ENCODE measurements at regions not wholly inside any gene's neighbourhood (a gene's known extent, or its start where the extent isn't known, plus 50 kb on each side); places are given as distances from the start of the nearest gene placed in this dataset.

DNA sequence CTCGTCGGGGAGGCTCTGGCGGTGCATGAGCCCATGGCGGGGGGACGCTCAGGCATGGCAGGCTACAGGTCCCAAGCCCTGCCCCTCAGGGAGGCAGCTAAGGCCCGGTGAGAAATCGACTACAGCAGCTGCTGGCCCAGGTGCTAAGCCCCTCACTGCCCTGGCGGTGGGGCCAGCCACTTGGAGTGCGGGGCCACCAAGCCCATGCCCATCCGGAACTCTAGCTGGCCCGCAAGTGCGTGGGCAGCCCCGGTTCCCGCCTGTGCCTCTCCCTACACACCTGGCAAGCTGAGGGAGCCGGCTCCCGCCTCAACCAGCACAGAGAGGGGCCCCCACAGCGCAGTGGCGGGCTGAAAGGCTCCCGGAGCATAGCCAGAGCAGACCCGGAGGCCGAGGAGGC is 1896.9 kb upstream of the CDH6 start:
- no peak overlapping the region for H3K9ac ChIP-seq (ENCODE audit: low read length in 3 of 3)
- H3K4me1 ChIP-seq (ENCODE audit: control insufficient read depth in 2 of 3, insufficient read depth in 2 of 3, low read depth in 1 of 3, low read length in 3 of 3), result no peaks in the 10 kb centered on the region
- H3K27ac ChIP-seq (ENCODE audit: low read depth in 2 of 2, low read length in 2 of 2), result no peak overlapping the region
- H3K36me3 ChIP-seq (ENCODE audit: control insufficient read depth in 2 of 3, insufficient read depth in 3 of 3, low read length in 3 of 3), result no peaks in the 10 kb centered on the region
- DNase-seq, result peak in 1 of 5 donors; percentile 66
- TF ChIP-seq, protein P1, sequence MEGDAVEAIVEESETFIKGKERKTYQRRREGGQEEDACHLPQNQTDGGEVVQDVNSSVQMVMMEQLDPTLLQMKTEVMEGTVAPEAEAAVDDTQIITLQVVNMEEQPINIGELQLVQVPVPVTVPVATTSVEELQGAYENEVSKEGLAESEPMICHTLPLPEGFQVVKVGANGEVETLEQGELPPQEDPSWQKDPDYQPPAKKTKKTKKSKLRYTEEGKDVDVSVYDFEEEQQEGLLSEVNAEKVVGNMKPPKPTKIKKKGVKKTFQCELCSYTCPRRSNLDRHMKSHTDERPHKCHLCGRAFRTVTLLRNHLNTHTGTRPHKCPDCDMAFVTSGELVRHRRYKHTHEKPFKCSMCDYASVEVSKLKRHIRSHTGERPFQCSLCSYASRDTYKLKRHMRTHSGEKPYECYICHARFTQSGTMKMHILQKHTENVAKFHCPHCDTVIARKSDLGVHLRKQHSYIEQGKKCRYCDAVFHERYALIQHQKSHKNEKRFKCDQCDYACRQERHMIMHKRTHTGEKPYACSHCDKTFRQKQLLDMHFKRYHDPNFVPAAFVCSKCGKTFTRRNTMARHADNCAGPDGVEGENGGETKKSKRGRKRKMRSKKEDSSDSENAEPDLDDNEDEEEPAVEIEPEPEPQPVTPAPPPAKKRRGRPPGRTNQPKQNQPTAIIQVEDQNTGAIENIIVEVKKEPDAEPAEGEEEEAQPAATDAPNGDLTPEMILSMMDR (IDR thresholded peaks at IDR 0.05; ENCODE audit: borderline replicate concordance, extremely low read depth, insufficient read depth), result no peak
- no peaks in the 10 kb centered on the region for H3K9me3 ChIP-seq (ENCODE audit: control insufficient read depth in 2 of 3, insufficient read depth in 1 of 3, low read length in 3 of 3)
- intact Hi-C loops (cut with DNase I), result no loop called here
- H3K4me3 ChIP-seq (ENCODE audit: low read length in 3 of 3), result no peak overlapping the region
- no peak for FAIRE-seq
- H3K27me3 ChIP-seq (ENCODE audit: control insufficient read depth, insufficient read depth, low read length), result no peaks in the 10 kb centered on the region

GRCh38 chr5:29277642-29278041 is 1915.8 kb upstream of the CDH6 start:
- TF ChIP-seq, protein P1 (IDR thresholded peaks at IDR 0.05; ENCODE audit: borderline replicate concordance, extremely low read depth, insufficient read depth), result no peak
- Histone ChIP-seq H3K4me1 (ENCODE audit: control insufficient read depth in 2 of 3, insufficient read depth in 2 of 3, low read depth in 1 of 3, low read length in 3 of 3) (no peaks in the 10 kb centered on the region), H3K9me3 (ENCODE audit: control insufficient read depth in 2 of 3, insufficient read depth in 1 of 3, low read length in 3 of 3) (no peaks in the 10 kb centered on the region), H3K27me3 (ENCODE audit: control insufficient read depth, insufficient read depth, low read length) (no peaks in the 10 kb centered on the region), H3K4me3 (ENCODE audit: low read length in 3 of 3) (no peak overlapping the region), H3K9ac (ENCODE audit: low read length in 3 of 3) (no peak overlapping the region), H3K27ac (ENCODE audit: low read depth in 2 of 2, low read length in 2 of 2) (no peak overlapping the region), H3K36me3 (ENCODE audit: control insufficient read depth in 2 of 3, insufficient read depth in 3 of 3, low read length in 3 of 3) (no peaks in the 10 kb centered on the region)
- DNase-seq, result peak in 2 of 5 donors; percentile 16 to 18
- intact Hi-C loops (cut with DNase I), result no loop called here
- no peak for FAIRE-seq

DNA sequence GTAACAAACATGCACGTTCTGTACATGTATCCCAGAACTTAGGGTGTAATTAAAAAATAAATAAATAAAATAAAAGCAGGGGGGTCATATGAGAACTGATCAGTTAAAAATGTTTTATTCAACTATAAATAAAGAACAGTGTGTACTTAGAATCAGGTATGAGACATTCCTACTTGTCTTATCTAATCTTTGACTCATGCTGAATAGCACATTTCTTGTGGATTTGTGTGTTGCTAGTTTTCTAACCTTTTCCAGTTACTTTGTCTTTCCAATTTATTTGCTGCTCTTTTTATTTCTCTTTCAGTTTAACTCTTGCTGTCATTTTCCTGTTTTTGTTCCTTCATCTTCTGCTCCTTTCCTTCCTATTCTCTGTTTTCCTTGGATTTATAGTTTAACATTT is 1917.1 kb upstream of the CDH6 start:
- FAIRE-seq, result no peak
- no peaks in the 10 kb centered on the region for H3K9me3 ChIP-seq (ENCODE audit: control insufficient read depth in 2 of 3, insufficient read depth in 1 of 3, low read length in 3 of 3)
- H3K4me3 ChIP-seq (ENCODE audit: low read length in 3 of 3), result no peak overlapping the region
- no peak overlapping the region for H3K27ac ChIP-seq (ENCODE audit: low read depth in 2 of 2, low read length in 2 of 2)
- no peaks in the 10 kb centered on the region for H3K36me3 ChIP-seq (ENCODE audit: control insufficient read depth in 2 of 3, insufficient read depth in 3 of 3, low read length in 3 of 3)
- TF ChIP-seq, protein P1 (IDR thresholded peaks at IDR 0.05; ENCODE audit: borderline replicate concordance, extremely low read depth, insufficient read depth), result no peak
- H3K27me3 ChIP-seq (ENCODE audit: control insufficient read depth, insufficient read depth, low read length), result no peaks in the 10 kb centered on the region
- no peak overlapping the region for H3K9ac ChIP-seq (ENCODE audit: low read length in 3 of 3)
- no peaks in the 10 kb centered on the region for H3K4me1 ChIP-seq (ENCODE audit: control insufficient read depth in 2 of 3, insufficient read depth in 2 of 3, low read depth in 1 of 3, low read length in 3 of 3)
- no peak for DNase-seq
- intact Hi-C loops (cut with DNase I), result no loop called here

DNA sequence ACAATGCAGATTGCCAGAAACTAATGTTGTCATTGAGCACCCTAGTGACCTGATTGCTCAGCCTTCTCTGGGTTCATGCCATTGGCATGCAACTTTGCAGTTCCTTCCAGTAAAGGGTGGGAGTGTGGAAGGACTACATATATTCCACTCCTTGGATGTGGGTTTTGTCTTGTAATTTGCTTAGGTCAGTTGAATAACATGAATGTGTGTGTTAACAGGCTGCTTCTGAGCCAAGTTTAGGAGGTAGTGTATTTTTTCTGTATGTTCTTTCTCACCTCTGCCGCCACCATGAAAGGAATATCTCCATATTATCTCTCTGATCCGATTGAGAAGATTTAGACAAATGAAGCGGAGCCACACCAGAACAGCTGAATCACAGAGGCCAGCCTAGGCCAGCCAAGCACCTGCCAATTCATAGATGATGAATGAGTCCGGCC is 1929.6 kb upstream of the CDH6 start:
- DNase-seq (no peak), FAIRE-seq (no peak)
- H3K9ac ChIP-seq (ENCODE audit: low read length in 3 of 3), result no peak overlapping the region

More for the DNA sequence above, 1929.6 kb upstream of the CDH6 start:
- Histone ChIP-seq H3K4me3 (ENCODE audit: low read length in 3 of 3) (no peak overlapping the region), H3K9me3 (ENCODE audit: control insufficient read depth in 2 of 3, insufficient read depth in 1 of 3, low read length in 3 of 3) (no peaks in the 10 kb centered on the region), H3K27ac (ENCODE audit: low read depth in 2 of 2, low read length in 2 of 2) (no peak overlapping the region), H3K27me3 (ENCODE audit: control insufficient read depth, insufficient read depth, low read length) (no peaks in the 10 kb centered on the region), H3K4me1 (ENCODE audit: control insufficient read depth in 2 of 3, insufficient read depth in 2 of 3, low read depth in 1 of 3, low read length in 3 of 3) (no peaks in the 10 kb centered on the region), H3K36me3 (ENCODE audit: control insufficient read depth in 2 of 3, insufficient read depth in 3 of 3, low read length in 3 of 3) (no peaks in the 10 kb centered on the region)
- intact Hi-C loops (cut with DNase I), result no loop called here
- TF ChIP-seq, protein P1 (IDR thresholded peaks at IDR 0.05; ENCODE audit: borderline replicate concordance, extremely low read depth, insufficient read depth), result no peak
